ENCODE measurements at regions not wholly inside any gene's neighbourhood (a gene's known extent, or its start where the extent isn't known, plus 50 kb on each side); places are given as distances from the start of the nearest gene placed in this dataset.

GRCh38 chr5:20649966-20650365 is 662.0 kb upstream of the CDH18 start:
- TF ChIP-seq POLR2A (IDR thresholded peaks at IDR 0.05; ENCODE audit: low read length): no peak
- no peak for TF ChIP-seq GATA1 (IDR thresholded peaks at IDR 0.05; ENCODE audit: low read depth, low read length)
